Suprapubic skin (tissue), 3 donors: ENCODE measurements at regions not wholly inside any gene's neighbourhood (a gene's known extent, or its start where the extent isn't known, plus 50 kb on each side); places are given as distances from the start of the nearest gene placed in this dataset.
"Not testable (repeated sequence)": the region's sequence is repeated elsewhere in the genome, so short reads cannot be mapped to it uniquely, and the experiment has no call there.

ENCODE experiments used
- EP300 ChIP-seq: sonication (generic); formaldehyde crosslinking; IDR thresholded peaks from one replicate; pipeline ENCODE4 v1.6.1; 2017; ENCODE audit warnings: antibody characterized with exemption
- TF ChIP-seq, protein P1 (sequence below), 2 donors: fragments of 200-600 bp in 1 of 2; fragments of 450-650 bp in 1 of 2; sonication (generic) in 1 of 2; IDR thresholded peaks; one replicate each; pipeline ENCODE4 v1.5.1; 2016 to 2019; ENCODE audit warnings: antibody characterized with exemption in 2 of 2, mild to moderate bottlenecking in 1 of 2, moderate library complexity in 1 of 2

DNA sequence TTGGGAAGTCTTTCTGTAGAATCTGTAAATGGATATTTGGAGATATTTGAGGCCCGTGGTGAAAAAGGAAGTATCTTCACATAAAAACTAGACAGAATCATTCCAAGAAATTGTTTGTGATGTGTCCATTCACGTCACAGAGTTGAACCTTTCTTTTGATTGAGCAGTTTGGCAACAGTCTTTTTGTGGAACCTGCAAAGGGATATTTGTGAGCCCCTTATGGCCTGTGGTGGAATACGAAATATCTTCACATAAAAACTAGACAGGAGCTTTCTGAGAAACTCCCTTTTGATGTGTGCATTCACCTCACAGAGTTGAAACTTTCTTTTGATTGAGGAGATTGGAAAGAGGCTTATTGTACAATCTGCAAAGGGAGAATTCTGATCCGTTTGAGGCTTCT lies 2980.4 kb downstream of the TUBA3C start:
- TF ChIP-seq, protein P1, sequence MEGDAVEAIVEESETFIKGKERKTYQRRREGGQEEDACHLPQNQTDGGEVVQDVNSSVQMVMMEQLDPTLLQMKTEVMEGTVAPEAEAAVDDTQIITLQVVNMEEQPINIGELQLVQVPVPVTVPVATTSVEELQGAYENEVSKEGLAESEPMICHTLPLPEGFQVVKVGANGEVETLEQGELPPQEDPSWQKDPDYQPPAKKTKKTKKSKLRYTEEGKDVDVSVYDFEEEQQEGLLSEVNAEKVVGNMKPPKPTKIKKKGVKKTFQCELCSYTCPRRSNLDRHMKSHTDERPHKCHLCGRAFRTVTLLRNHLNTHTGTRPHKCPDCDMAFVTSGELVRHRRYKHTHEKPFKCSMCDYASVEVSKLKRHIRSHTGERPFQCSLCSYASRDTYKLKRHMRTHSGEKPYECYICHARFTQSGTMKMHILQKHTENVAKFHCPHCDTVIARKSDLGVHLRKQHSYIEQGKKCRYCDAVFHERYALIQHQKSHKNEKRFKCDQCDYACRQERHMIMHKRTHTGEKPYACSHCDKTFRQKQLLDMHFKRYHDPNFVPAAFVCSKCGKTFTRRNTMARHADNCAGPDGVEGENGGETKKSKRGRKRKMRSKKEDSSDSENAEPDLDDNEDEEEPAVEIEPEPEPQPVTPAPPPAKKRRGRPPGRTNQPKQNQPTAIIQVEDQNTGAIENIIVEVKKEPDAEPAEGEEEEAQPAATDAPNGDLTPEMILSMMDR (IDR thresholded peaks at IDR 0.05), result not testable (repeated sequence)
- TF ChIP-seq EP300, result not testable (repeated sequence)
